CD4-positive, alpha-beta T cell treated with Interleukin-4 for 1 hour (primary cell): ENCODE measurements at regions not wholly inside any gene's neighbourhood (a gene's known extent, or its start where the extent isn't known, plus 50 kb on each side); places are given as distances from the start of the nearest gene placed in this dataset.

ENCODE experiments used
- DNase-seq, 2 donors: peaks; one replicate each; pipeline ENCODE4 v3.0.0-alpha.2; 2020 to 2022

- no peak for DNase-seq
These were observed 374.3 kb downstream of the CDH26 start for GRCh38 chr20:60332523-60332922.

GRCh38 chr20:60334911-60335310, 376.7 kb downstream of the CDH26 start:
- DNase-seq = no peak

GRCh38 chr20:60338556-60338955, 380.3 kb downstream of the CDH26 start:
- DNase-seq = no peak

- no peak for DNase-seq
These were observed 381.5 kb downstream of the CDH26 start for GRCh38 chr20:60339738-60340137.

GRCh38 chr20:60340232-60340631, 382.0 kb downstream of the CDH26 start:
- DNase-seq = no peak

GRCh38 chr20:60341062-60341461, 382.8 kb downstream of the CDH26 start:
- no peak for DNase-seq

GRCh38 chr20:60345106-60345505, 386.9 kb downstream of the CDH26 start:
- DNase-seq = no peak

- no peak for DNase-seq
These were observed 391.2 kb downstream of the CDH26 start for GRCh38 chr20:60349418-60349817.

GRCh38 chr20:60352017-60352416, 393.8 kb downstream of the CDH26 start:
- DNase-seq = no peak

GRCh38 chr20:60352596-60352995, 394.4 kb downstream of the CDH26 start:
- DNase-seq = no peak

- no peak for DNase-seq
These were observed 395.9 kb downstream of the CDH26 start for GRCh38 chr20:60354024-60354580.

- no peak for DNase-seq
These were observed 399.9 kb downstream of the CDH26 start for GRCh38 chr20:60358101-60358500.

- no peak for DNase-seq
These were observed 400.8 kb downstream of the CDH26 start for GRCh38 chr20:60359010-60359409.

GRCh38 chr20:60361761-60362395, 403.7 kb downstream of the CDH26 start:
- no peak for DNase-seq

- no peak for DNase-seq
These were observed 404.3 kb downstream of the CDH26 start for GRCh38 chr20:60362531-60362930.

GRCh38 chr20:60363698-60364097, 405.5 kb downstream of the CDH26 start:
- DNase-seq = no peak

- no peak for DNase-seq
These were observed 406.9 kb downstream of the CDH26 start for GRCh38 chr20:60365064-60365666.

- no peak for DNase-seq
These were observed 407.7 kb downstream of the CDH26 start for GRCh38 chr20:60365882-60366281.

- DNase-seq = no peak
These were observed 413.2 kb downstream of the CDH26 start for GRCh38 chr20:60371384-60371783.

- DNase-seq = no peak
These were observed 414.1 kb downstream of the CDH26 start for GRCh38 chr20:60372275-60372674.

- no peak for DNase-seq
These were observed 414.6 kb downstream of the CDH26 start for GRCh38 chr20:60372822-60373221.

- no peak for DNase-seq
These were observed 420.4 kb downstream of the CDH26 start for GRCh38 chr20:60378620-60379019.

GRCh38 chr20:60381643-60382400, 423.6 kb downstream of the CDH26 start:
- DNase-seq = no peak

GRCh38 chr20:60389441-60389840, 431.2 kb downstream of the CDH26 start:
- no peak for DNase-seq
